ENCODE measurements at regions not wholly inside any gene's neighbourhood (a gene's known extent, or its start where the extent isn't known, plus 50 kb on each side); places are given as distances from the start of the nearest gene placed in this dataset.

- POLR2A ChIA-PET, result no interaction called here
- no peaks in the 10 kb centered on the region for H3K36me3 Mint-ChIP-seq (ENCODE audit: low read depth)
Observed at GRCh38 chr2:198641161-198641560, 816.6 kb downstream of the SATB2 start.

GRCh38 chr2:198640463-198640862, 817.3 kb downstream of the SATB2 start:
- ATAC-seq (ENCODE audit: poor library complexity) (no peak), DNase-seq (no peak)
- no peak overlapping the region for H3K27ac Mint-ChIP-seq
- Histone ChIP-seq H3K9me3 (ENCODE audit: control insufficient read depth in 1 of 2, insufficient read depth in 1 of 2, low read length in 2 of 2) (no peaks in the 10 kb centered on the region), H3K36me3 (ENCODE audit: insufficient read depth, low read length) (no peaks in the 10 kb centered on the region), H3K27me3 (ENCODE audit: control insufficient read depth in 1 of 2, insufficient read depth in 2 of 2, low read length in 2 of 2) (no peaks in the 10 kb centered on the region), H3K4me1 (ENCODE audit: insufficient read depth, low read length) (no peaks in the 10 kb centered on the region), H3K27ac (ENCODE audit: low read depth in 1 of 2, low read length in 2 of 2) (no peak overlapping the region), H3K4me3 (ENCODE audit: low read length) (no peak overlapping the region)
- H3K9me3 Mint-ChIP-seq, result no peaks in the 10 kb centered on the region
- POLR2A ChIA-PET, result no interaction called here
- no peak for TF ChIP-seq CTCF (IDR thresholded peaks at IDR 0.05)
- H3K4me3 Mint-ChIP-seq, result no peak overlapping the region
- H3K27me3 Mint-ChIP-seq, result no peaks in the 10 kb centered on the region
- H3K4me1 Mint-ChIP-seq (ENCODE audit: low read depth), result no peaks in the 10 kb centered on the region
- CTCF ChIA-PET, result no interaction called here
- intact Hi-C loops (cut with DNase I, micrococcal nuclease), result no loop called here
- no peaks in the 10 kb centered on the region for H3K36me3 Mint-ChIP-seq (ENCODE audit: low read depth)

More at GRCh38 chr2:198641161-198641560, 816.6 kb downstream of the SATB2 start:
- Histone ChIP-seq H3K4me3 (ENCODE audit: low read length) (no peak overlapping the region), H3K9me3 (ENCODE audit: control insufficient read depth in 1 of 2, insufficient read depth in 1 of 2, low read length in 2 of 2) (no peaks in the 10 kb centered on the region), H3K27ac (ENCODE audit: low read depth in 1 of 2, low read length in 2 of 2) (no peak overlapping the region), H3K27me3 (ENCODE audit: control insufficient read depth in 1 of 2, insufficient read depth in 2 of 2, low read length in 2 of 2) (no peaks in the 10 kb centered on the region), H3K4me1 (ENCODE audit: insufficient read depth, low read length) (no peaks in the 10 kb centered on the region), H3K36me3 (ENCODE audit: insufficient read depth, low read length) (no peaks in the 10 kb centered on the region)
- Mint-ChIP-seq H3K27ac (no peak overlapping the region), H3K4me3 (no peak overlapping the region), H3K9me3 (no peaks in the 10 kb centered on the region), H3K4me1 (ENCODE audit: low read depth) (no peaks in the 10 kb centered on the region), H3K27me3 (no peaks in the 10 kb centered on the region)
- intact Hi-C loops (cut with DNase I, micrococcal nuclease), result no loop called here
- TF ChIP-seq CTCF (IDR thresholded peaks at IDR 0.05), result no peak
- no peak for DNase-seq
- no peak for ATAC-seq (ENCODE audit: poor library complexity)
- CTCF ChIA-PET, result no interaction called here

- no peak for DNase-seq
- H3K4me3 ChIP-seq (ENCODE audit: low read length), result no peak overlapping the region
- no peaks in the 10 kb centered on the region for H3K27me3 ChIP-seq (ENCODE audit: control insufficient read depth in 1 of 2, insufficient read depth in 2 of 2, low read length in 2 of 2)
- H3K4me1 Mint-ChIP-seq (ENCODE audit: low read depth), result no peaks in the 10 kb centered on the region
- ChIA-PET POLR2A (no interaction called here), CTCF (no interaction called here)
- no peak for ATAC-seq (ENCODE audit: poor library complexity)
- no peaks in the 10 kb centered on the region for H3K36me3 ChIP-seq (ENCODE audit: insufficient read depth, low read length)
- H3K27ac Mint-ChIP-seq, result no peak overlapping the region
- no peak for TF ChIP-seq CTCF (IDR thresholded peaks at IDR 0.05)
- H3K4me1 ChIP-seq (ENCODE audit: insufficient read depth, low read length), result no peaks in the 10 kb centered on the region
- H3K27ac ChIP-seq (ENCODE audit: low read depth in 1 of 2, low read length in 2 of 2), result no peak overlapping the region
- no peak overlapping the region for H3K4me3 Mint-ChIP-seq
- no peaks in the 10 kb centered on the region for H3K36me3 Mint-ChIP-seq (ENCODE audit: low read depth)
- intact Hi-C loops (cut with DNase I, micrococcal nuclease), result no loop called here
- no peaks in the 10 kb centered on the region for H3K9me3 ChIP-seq (ENCODE audit: control insufficient read depth in 1 of 2, insufficient read depth in 1 of 2, low read length in 2 of 2)
- no peaks in the 10 kb centered on the region for H3K27me3 Mint-ChIP-seq
- H3K9me3 Mint-ChIP-seq, result no peaks in the 10 kb centered on the region
Observed at GRCh38 chr2:198639580-198639979, 818.2 kb downstream of the SATB2 start.
